Stimulated activated CD4-positive, alpha-beta T cell treated with anti-CD3 and anti-CD28 coated beads, Interleukin-12 subunit alpha, Interleukin-12 subunit beta, amount 100 ng/mL, for 4 hours (primary cell): ENCODE measurements at regions not wholly inside any gene's neighbourhood (a gene's known extent, or its start where the extent isn't known, plus 50 kb on each side); places are given as distances from the start of the nearest gene placed in this dataset.

Experiments
- DNase-seq: peaks from one replicate; pipeline ENCODE4 v3.0.0-alpha.2; 2020

- no peak for DNase-seq
These were observed 53.0 kb upstream of the KAZN start for GRCh38 chr1:14545422-14546025.

- DNase-seq = no peak
These were observed 52.1 kb upstream of the KAZN start for GRCh38 chr1:14546416-14546815.
